PFSK-1 (cell line): ENCODE measurements at regions not wholly inside any gene's neighbourhood (a gene's known extent, or its start where the extent isn't known, plus 50 kb on each side); places are given as distances from the start of the nearest gene placed in this dataset.

Experiments
- FOXP2 ChIP-seq: optimal IDR thresholded peaks from 2 replicates; pipeline ENCODE3; 2011; ENCODE audit warnings: borderline replicate concordance, control low read depth, inconsistent platforms; ENCODE audit not compliant: insufficient read depth; ENCODE audit errors: extremely low read length, extremely low read depth
- POLR2AphosphoS5 ChIP-seq: IDR thresholded peaks from 2 replicates; pipeline ENCODE4 v1.6.1; 2012; ENCODE audit warnings: low read depth, mild to moderate bottlenecking, control low read depth, low read length, moderate library complexity
- REST ChIP-seq, 2 experiments: IDR thresholded peaks; 2 replicates each; pipeline versions ENCODE4 v1.6.1 to v1.8.0; 2011 to 2012; ENCODE audit warnings: low read depth in 2 of 2, low read length in 2 of 2, control low read depth in 1 of 2, inconsistent platforms in 1 of 2, mild to moderate bottlenecking in 1 of 2, moderate library complexity in 1 of 2; ENCODE audit not compliant: insufficient read depth in 1 of 2
- SIN3A ChIP-seq: IDR thresholded peaks from 2 replicates; pipeline ENCODE4 v1.6.1; 2012; ENCODE audit warnings: mild to moderate bottlenecking, low read length, moderate library complexity, borderline replicate concordance; ENCODE audit not compliant: insufficient read depth
- TAF1 ChIP-seq: IDR thresholded peaks from 2 replicates; pipeline ENCODE4 v1.6.1; 2012; ENCODE audit warnings: low read length, control low read depth, borderline replicate concordance; ENCODE audit not compliant: insufficient read depth

- TF ChIP-seq POLR2AphosphoS5 (no peak), TAF1 (no peak), SIN3A (no peak), REST (IDR thresholded peaks at IDR 0.05; ENCODE audit: insufficient read depth in 1 of 2, low read depth in 2 of 2, low read length in 2 of 2) (no peak), FOXP2 (no peak)
Observed at GRCh38 chr3:34002569-34003100, 204.2 kb downstream of the PDCD6IP start.

GRCh38 chr3:34005886-34006285, 207.5 kb downstream of the PDCD6IP start:
- TF ChIP-seq POLR2AphosphoS5 (no peak), SIN3A (no peak), TAF1 (no peak), REST (IDR thresholded peaks at IDR 0.05; ENCODE audit: insufficient read depth in 1 of 2, low read depth in 2 of 2, low read length in 2 of 2) (no peak), FOXP2 (no peak)

- TF ChIP-seq POLR2AphosphoS5 (no peak), TAF1 (no peak), FOXP2 (no peak), SIN3A (no peak), REST (IDR thresholded peaks at IDR 0.05; ENCODE audit: insufficient read depth in 1 of 2, low read depth in 2 of 2, low read length in 2 of 2) (no peak)
Observed at GRCh38 chr3:34008191-34008590, 209.8 kb downstream of the PDCD6IP start.

- no peak for TF ChIP-seq TAF1
- TF ChIP-seq POLR2AphosphoS5, result no peak
- no peak for TF ChIP-seq SIN3A
- TF ChIP-seq REST (IDR thresholded peaks at IDR 0.05; ENCODE audit: insufficient read depth in 1 of 2, low read depth in 2 of 2, low read length in 2 of 2), result no peak
- TF ChIP-seq FOXP2, result no peak
Observed at GRCh38 chr3:34008836-34009809, 210.7 kb downstream of the PDCD6IP start.
